Uterus (tissue), 3 donors: ENCODE measurements at regions not wholly inside any gene's neighbourhood (a gene's known extent, or its start where the extent isn't known, plus 50 kb on each side); places are given as distances from the start of the nearest gene placed in this dataset.

ENCODE experiments used
- DNase-seq, 2 donors: peaks; one replicate each; pipeline ENCODE4 v3.0.0-alpha.2; 2019 to 2020
- H3K27ac ChIP-seq, 2 donors: fragments of 200-600 bp; sonication (generic); 1 replicate in 1 of 2; 2 replicates in 1 of 2; pipeline ENCODE4 v1.5.1; 2016 to 2018
- H3K27me3 ChIP-seq, 2 donors: fragments of 200-600 bp; sonication (generic); one replicate each; pipeline ENCODE4 v1.5.1; 2018 to 2019; ENCODE audit warnings: control low read depth in 1 of 2
- H3K36me3 ChIP-seq, 2 donors: fragments of 200-600 bp; sonication (generic); one replicate each; pipeline ENCODE4 v1.5.1; 2019; ENCODE audit warnings: control low read depth in 1 of 2
- H3K4me1 ChIP-seq, 2 donors: fragments of 200-600 bp; sonication (generic); one replicate each; pipeline ENCODE4 v1.5.1; 2018 to 2019; ENCODE audit warnings: control low read depth in 1 of 2
- H3K4me3 ChIP-seq, 2 donors: fragments of 200-600 bp; sonication (generic); 1 replicate in 1 of 2; 2 replicates in 1 of 2; pipeline ENCODE4 v1.5.1; 2018 to 2019; ENCODE audit warnings: mild to moderate bottlenecking in 1 of 2
- H3K9me3 ChIP-seq, 2 donors: fragments of 200-600 bp; sonication (generic); one replicate each; pipeline ENCODE4 v1.5.1; 2019; ENCODE audit warnings: control low read depth in 1 of 2
- CTCF ChIP-seq, 4 experiments: fragments of 200-600 bp in 2 of 4; fragments of 450-650 bp in 2 of 4; sonication (generic) in 2 of 4; IDR thresholded peaks; one replicate each; pipeline ENCODE4 v1.5.1; 2016 to 2019; ENCODE audit warnings: antibody characterized with exemption in 4 of 4, mild to moderate bottlenecking in 2 of 4, moderate library complexity in 1 of 4
- POLR2A ChIP-seq, 2 donors: fragments of 450-650 bp; IDR thresholded peaks; one replicate each; pipeline ENCODE4 v1.6.1; 2016; ENCODE audit warnings: antibody characterized with exemption in 2 of 2, mild to moderate bottlenecking in 1 of 2, moderate library complexity in 1 of 2
- intact Hi-C: fragments of 100-400 bp; cut with DNase I; formaldehyde crosslinking; loops from one replicate; pipeline ENCODE4 v1.15.1; 2023; ENCODE audit warnings: low total_unique reads
- donor health status: DM: yes; HTN: yes; CAD: no.

- H3K27me3 ChIP-seq: no peaks in the 10 kb centered on the region
- H3K36me3 ChIP-seq: no peaks in the 10 kb centered on the region
- intact Hi-C loops: no loop called here
- H3K27ac ChIP-seq: no peak overlapping the region
- no peaks in the 10 kb centered on the region for H3K9me3 ChIP-seq
- H3K4me1 ChIP-seq: no peaks in the 10 kb centered on the region
- TF ChIP-seq POLR2A (IDR thresholded peaks at IDR 0.05) (no peak), CTCF (IDR thresholded peaks at IDR 0.05) (no peak)
- DNase-seq: no peak
- H3K4me3 ChIP-seq: no peak overlapping the region
Observed at GRCh38 chr5:167614294-167615021, 677.0 kb upstream of the WWC1 start.

- Histone ChIP-seq H3K4me3 (no peak overlapping the region), H3K9me3 (no peaks in the 10 kb centered on the region), H3K36me3 (no peaks in the 10 kb centered on the region), H3K4me1 (no peaks in the 10 kb centered on the region), H3K27ac (no peak overlapping the region), H3K27me3 (no peaks in the 10 kb centered on the region)
- no peak for TF ChIP-seq POLR2A (IDR thresholded peaks at IDR 0.05)
- TF ChIP-seq CTCF (IDR thresholded peaks at IDR 0.05): no peak
- intact Hi-C loops: no loop called here
- no peak for DNase-seq
Observed at GRCh38 chr5:167616043-167616890, 675.2 kb upstream of the WWC1 start.

- Histone ChIP-seq H3K27ac (no peak overlapping the region), H3K4me3 (no peak overlapping the region), H3K36me3 (no peaks in the 10 kb centered on the region), H3K9me3 (no peaks in the 10 kb centered on the region), H3K27me3 (no peaks in the 10 kb centered on the region), H3K4me1 (no peaks in the 10 kb centered on the region)
- intact Hi-C loops: no loop called here
- TF ChIP-seq POLR2A (IDR thresholded peaks at IDR 0.05) (no peak), CTCF (IDR thresholded peaks at IDR 0.05) (no peak)
- DNase-seq: no peak
Observed at GRCh38 chr5:167623354-167623753, 668.1 kb upstream of the WWC1 start.

GRCh38 chr5:167624053-167624452 is 667.4 kb upstream of the WWC1 start:
- no peak for TF ChIP-seq CTCF (IDR thresholded peaks at IDR 0.05)
- TF ChIP-seq POLR2A (IDR thresholded peaks at IDR 0.05): no peak
- no peak for DNase-seq
- intact Hi-C loops: no loop called here
- no peaks in the 10 kb centered on the region for H3K9me3 ChIP-seq
- H3K27me3 ChIP-seq: no peaks in the 10 kb centered on the region
- H3K4me1 ChIP-seq: no peaks in the 10 kb centered on the region
- H3K36me3 ChIP-seq: no peaks in the 10 kb centered on the region
- no peak overlapping the region for H3K27ac ChIP-seq
- H3K4me3 ChIP-seq: no peak overlapping the region
